Suprapubic skin (tissue), 4 donors: ENCODE measurements at regions not wholly inside any gene's neighbourhood (a gene's known extent, or its start where the extent isn't known, plus 50 kb on each side); places are given as distances from the start of the nearest gene placed in this dataset.

Source experiments
- DNase-seq, 2 donors: peaks; one replicate each; pipeline ENCODE4 v3.0.0-alpha.2; 2019; ENCODE audit warnings: low spot score in 2 of 2
- H3K27ac ChIP-seq: fragments of 200-600 bp; sonication (generic); one replicate; pipeline ENCODE4 v1.5.1; 2019
- H3K27me3 ChIP-seq: fragments of 200-600 bp; sonication (generic); one replicate; pipeline ENCODE4 v1.5.1; 2019
- H3K36me3 ChIP-seq: fragments of 200-600 bp; sonication (generic); one replicate; pipeline ENCODE4 v1.5.1; 2019
- H3K4me1 ChIP-seq: fragments of 200-600 bp; sonication (generic); one replicate; pipeline ENCODE4 v1.5.1; 2019
- H3K4me3 ChIP-seq: fragments of 200-600 bp; sonication (generic); one replicate; pipeline ENCODE4 v1.5.1; 2019; ENCODE audit warnings: mild to moderate bottlenecking
- H3K9me3 ChIP-seq: fragments of 200-600 bp; sonication (generic); one replicate; pipeline ENCODE4 v1.5.1; 2019
- EP300 ChIP-seq: sonication (generic); formaldehyde crosslinking; IDR thresholded peaks from one replicate; pipeline ENCODE4 v1.6.1; 2017; ENCODE audit warnings: antibody characterized with exemption
- POLR2A ChIP-seq, 2 donors: fragments of 450-650 bp; IDR thresholded peaks; one replicate each; pipeline ENCODE4 v1.6.1; 2017; ENCODE audit warnings: antibody characterized with exemption in 2 of 2, mild to moderate bottlenecking in 2 of 2, moderate library complexity in 2 of 2
- POLR2AphosphoS5 ChIP-seq, 3 donors: sonication (generic); formaldehyde crosslinking; IDR thresholded peaks; one replicate each; pipeline ENCODE4 v1.6.1; 2017; ENCODE audit warnings: antibody characterized with exemption in 3 of 3
- WGBS: methylation state at CpG from one replicate; pipeline ENCODE4 v1.1.5; 2018; 5-methylcytosine and 5-hydroxymethylcytosine counted together
- TF ChIP-seq, protein P1 (sequence below), 2 donors: fragments of 200-600 bp in 1 of 2; fragments of 450-650 bp in 1 of 2; sonication (generic) in 1 of 2; IDR thresholded peaks; one replicate each; pipeline ENCODE4 v1.5.1; 2016 to 2019; ENCODE audit warnings: antibody characterized with exemption in 2 of 2, mild to moderate bottlenecking in 1 of 2, moderate library complexity in 1 of 2

DNA sequence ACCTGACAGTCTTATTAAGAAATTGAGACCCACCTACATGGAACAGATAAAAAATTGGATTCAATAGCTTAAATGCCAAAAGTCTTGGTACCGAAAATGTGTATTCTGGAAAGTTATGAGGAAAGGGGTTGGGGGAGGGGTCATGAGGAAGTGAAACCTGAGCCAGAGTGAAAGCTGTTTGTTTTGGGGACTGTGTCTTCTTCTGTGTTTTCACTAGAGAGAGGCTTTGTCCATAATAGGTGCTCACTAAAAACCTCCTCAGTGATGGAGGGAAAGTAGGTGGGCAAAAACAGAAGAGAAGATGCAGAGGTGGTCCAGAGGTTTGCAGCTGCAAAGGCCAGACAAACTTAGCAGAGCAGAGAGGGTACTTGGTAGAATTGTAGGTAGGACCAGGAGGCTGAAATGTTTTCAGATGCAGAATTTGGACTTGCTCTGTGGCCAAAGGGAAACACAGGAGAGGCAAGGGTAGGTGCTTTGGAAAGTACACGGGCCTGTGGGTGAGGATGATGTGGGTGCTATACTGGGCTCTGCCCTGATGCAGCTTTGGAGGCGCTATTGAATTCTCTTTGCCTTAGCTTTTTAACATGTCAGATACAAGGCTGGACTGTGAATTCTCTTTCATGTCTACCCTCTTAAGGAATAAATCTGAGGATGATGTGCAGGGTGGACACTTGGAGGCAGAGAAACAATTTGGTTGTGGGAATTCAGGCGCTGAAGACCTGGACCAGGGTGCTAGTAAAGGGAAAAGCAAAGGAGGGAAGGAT is 254.6 kb downstream of the PTEN start:
- no peak overlapping the region for H3K27ac ChIP-seq
- DNase-seq = no peak
- TF ChIP-seq EP300 = no peak
- no peak for TF ChIP-seq POLR2AphosphoS5 (IDR thresholded peaks at IDR 0.05)
- TF ChIP-seq, protein P1, sequence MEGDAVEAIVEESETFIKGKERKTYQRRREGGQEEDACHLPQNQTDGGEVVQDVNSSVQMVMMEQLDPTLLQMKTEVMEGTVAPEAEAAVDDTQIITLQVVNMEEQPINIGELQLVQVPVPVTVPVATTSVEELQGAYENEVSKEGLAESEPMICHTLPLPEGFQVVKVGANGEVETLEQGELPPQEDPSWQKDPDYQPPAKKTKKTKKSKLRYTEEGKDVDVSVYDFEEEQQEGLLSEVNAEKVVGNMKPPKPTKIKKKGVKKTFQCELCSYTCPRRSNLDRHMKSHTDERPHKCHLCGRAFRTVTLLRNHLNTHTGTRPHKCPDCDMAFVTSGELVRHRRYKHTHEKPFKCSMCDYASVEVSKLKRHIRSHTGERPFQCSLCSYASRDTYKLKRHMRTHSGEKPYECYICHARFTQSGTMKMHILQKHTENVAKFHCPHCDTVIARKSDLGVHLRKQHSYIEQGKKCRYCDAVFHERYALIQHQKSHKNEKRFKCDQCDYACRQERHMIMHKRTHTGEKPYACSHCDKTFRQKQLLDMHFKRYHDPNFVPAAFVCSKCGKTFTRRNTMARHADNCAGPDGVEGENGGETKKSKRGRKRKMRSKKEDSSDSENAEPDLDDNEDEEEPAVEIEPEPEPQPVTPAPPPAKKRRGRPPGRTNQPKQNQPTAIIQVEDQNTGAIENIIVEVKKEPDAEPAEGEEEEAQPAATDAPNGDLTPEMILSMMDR (IDR thresholded peaks at IDR 0.05) = peak in 1 of 2 donors; percentile 5

DNA sequence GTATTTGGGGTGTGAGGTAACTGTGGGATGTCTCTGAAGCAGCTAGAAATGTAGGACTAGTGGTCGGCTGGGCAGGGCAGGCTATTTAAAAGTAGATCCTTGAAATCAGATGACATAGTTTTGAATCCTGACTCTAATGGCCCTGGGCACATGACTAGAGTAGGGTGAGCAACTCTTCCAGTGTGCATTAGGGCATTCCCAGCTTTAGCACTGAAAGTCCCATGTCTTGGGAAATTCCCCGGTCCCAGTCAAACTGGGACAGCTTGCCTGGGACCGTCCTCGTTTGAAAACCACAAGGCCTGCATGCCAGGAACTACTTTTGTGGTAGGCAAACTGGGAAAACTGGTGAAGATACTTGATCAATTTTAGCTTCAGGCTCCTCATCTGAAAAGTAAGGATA is 255.3 kb downstream of the PTEN start:
- TF ChIP-seq, protein P1 (IDR thresholded peaks at IDR 0.05) = no peak
- no peak for TF ChIP-seq POLR2AphosphoS5 (IDR thresholded peaks at IDR 0.05)
- Histone ChIP-seq H3K4me3 (no peak overlapping the region), H3K4me1 (peaks cover 3% of the 10 kb centered on the region), H3K36me3 (no peaks in the 10 kb centered on the region), H3K27ac (no peak overlapping the region), H3K9me3 (no peaks in the 10 kb centered on the region), H3K27me3 (no peaks in the 10 kb centered on the region)
- no peak for DNase-seq
- WGBS = 58% methylated on average over 4 of the region's 4 CpGs

More for the DNA sequence above, 254.6 kb downstream of the PTEN start:
- WGBS = 89% methylated on average over 4 of the region's 4 CpGs
- Histone ChIP-seq H3K9me3 (no peaks in the 10 kb centered on the region), H3K4me3 (no peak overlapping the region), H3K27me3 (no peaks in the 10 kb centered on the region), H3K36me3 (no peaks in the 10 kb centered on the region), H3K4me1 (peaks cover 3% of the 10 kb centered on the region)

DNA sequence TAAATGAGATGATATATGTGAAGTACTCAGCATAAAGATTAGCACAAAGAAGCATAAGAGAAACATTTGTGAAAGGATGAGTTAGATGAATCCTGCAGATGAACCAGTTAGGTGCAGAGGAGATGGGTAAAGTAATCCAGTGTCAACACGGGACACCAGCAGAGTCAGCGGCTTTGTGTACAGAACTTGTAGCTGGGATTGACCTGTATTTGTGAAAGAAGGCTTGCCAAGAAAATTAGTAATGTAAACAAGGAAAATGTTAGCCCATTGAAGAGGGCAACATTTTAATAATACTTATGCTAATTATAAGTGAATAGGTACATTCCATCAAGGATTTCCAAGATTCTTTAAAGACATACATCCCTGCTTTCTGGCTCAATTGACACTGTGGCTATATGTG is 255.7 kb downstream of the PTEN start:
- no peaks in the 10 kb centered on the region for H3K9me3 ChIP-seq
- no peaks in the 10 kb centered on the region for H3K36me3 ChIP-seq
- WGBS = 76% methylated on average over 2 of the region's 2 CpGs
- H3K27me3 ChIP-seq = no peaks in the 10 kb centered on the region
- no peak overlapping the region for H3K4me3 ChIP-seq
- TF ChIP-seq EP300 (no peak), POLR2AphosphoS5 (IDR thresholded peaks at IDR 0.05) (no peak), POLR2A (IDR thresholded peaks at IDR 0.05) (no peak)
- TF ChIP-seq, protein P1 (IDR thresholded peaks at IDR 0.05) = no peak
- DNase-seq = no peak
- H3K4me1 ChIP-seq = peaks cover 3% of the 10 kb centered on the region
- H3K27ac ChIP-seq = no peak overlapping the region

DNA sequence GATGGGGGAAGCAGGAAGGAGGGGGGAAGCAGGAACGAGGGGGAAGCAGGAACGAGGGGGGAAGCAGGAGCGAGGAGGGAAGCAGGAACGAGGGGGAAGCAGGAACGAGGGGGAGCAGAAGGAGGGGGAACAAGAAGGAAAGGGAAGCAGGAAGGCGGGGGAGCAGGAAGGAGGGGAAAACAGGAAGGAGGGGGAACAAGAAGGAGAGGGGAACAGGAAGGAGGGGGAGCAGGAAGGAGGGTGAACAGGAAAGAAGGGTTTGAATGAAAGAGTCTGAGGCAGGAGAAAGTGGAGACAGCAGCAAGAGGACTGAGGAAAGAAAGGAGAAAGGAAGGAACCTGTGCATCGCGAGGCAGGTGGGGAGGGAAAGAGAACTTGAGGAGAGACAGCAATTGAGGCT is 256.6 kb downstream of the PTEN start:
- H3K36me3 ChIP-seq = no peaks in the 10 kb centered on the region
- no peaks in the 10 kb centered on the region for H3K27me3 ChIP-seq
- TF ChIP-seq POLR2A (IDR thresholded peaks at IDR 0.05) (no peak), POLR2AphosphoS5 (IDR thresholded peaks at IDR 0.05) (no peak), EP300 (no peak)
- TF ChIP-seq, protein P1 (IDR thresholded peaks at IDR 0.05) = no peak
- DNase-seq = no peak
- peaks cover 3% of the 10 kb centered on the region for H3K4me1 ChIP-seq
- 74% methylated on average over 8 of the region's 8 CpGs for WGBS
- H3K4me3 ChIP-seq = no peak overlapping the region
- no peak overlapping the region for H3K27ac ChIP-seq
- no peaks in the 10 kb centered on the region for H3K9me3 ChIP-seq

DNA sequence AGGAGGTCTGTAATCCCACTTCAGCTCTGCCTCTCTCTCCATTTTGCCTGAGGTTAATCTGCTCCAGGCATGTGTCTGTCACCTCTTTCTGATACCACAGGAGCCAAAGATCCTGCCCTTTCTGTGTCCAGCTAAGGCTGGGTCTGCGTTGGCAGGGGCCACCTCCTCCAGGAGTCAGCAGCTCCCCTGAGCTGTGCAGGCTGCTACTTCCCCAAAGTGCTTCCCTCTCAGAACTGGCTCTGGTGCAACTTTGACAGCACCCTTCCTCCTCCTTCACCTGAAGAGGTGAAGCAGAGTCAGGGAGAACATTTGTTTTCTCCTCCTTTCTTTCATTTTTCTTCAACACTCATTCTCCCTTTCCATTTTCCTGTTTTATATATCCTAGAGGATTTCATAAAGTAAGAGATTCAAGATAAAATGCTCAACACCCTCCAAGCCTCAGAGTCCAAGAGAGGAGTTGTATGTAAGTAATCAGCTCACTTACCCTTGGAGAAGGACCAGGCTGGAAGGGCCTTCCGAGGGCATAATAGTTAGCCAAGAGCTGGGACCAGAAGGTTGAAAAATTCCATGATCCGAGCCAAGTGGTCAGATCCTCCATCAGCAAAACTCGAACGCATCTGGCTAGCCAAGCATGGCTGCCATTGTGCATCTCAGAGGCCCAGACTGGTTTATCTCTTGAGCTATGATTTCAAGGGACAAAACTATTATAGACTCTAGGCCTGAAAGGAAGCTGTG is 257.3 kb downstream of the PTEN start:
- 91% methylated on average over 5 of the region's 5 CpGs for WGBS
- H3K36me3 ChIP-seq = no peaks in the 10 kb centered on the region
- H3K27ac ChIP-seq = no peak overlapping the region
- H3K27me3 ChIP-seq = no peaks in the 10 kb centered on the region
- peaks cover 3% of the 10 kb centered on the region for H3K4me1 ChIP-seq
- no peak for TF ChIP-seq POLR2A (IDR thresholded peaks at IDR 0.05)
- no peak for TF ChIP-seq EP300
- TF ChIP-seq POLR2AphosphoS5 (IDR thresholded peaks at IDR 0.05) = no peak
- TF ChIP-seq, protein P1 (IDR thresholded peaks at IDR 0.05) = no peak
- H3K9me3 ChIP-seq = no peaks in the 10 kb centered on the region
- no peak for DNase-seq
- no peak overlapping the region for H3K4me3 ChIP-seq
